IMR-90 (cell line): ENCODE measurements at regions not wholly inside any gene's neighbourhood (a gene's known extent, or its start where the extent isn't known, plus 50 kb on each side); places are given as distances from the start of the nearest gene placed in this dataset.

Experiments
- ATAC-seq: fragments of 200-7000 bp; cut with Tn5 transposase; 2 replicates; pipeline ENCODE4 v1.9.1; 2020; ENCODE audit warnings: low read depth, mild to moderate bottlenecking, moderate library complexity
- BruUV-seq: library from RNA; stranded (reverse); fragments of 400-500 nt; replicated peaks from 2 replicates; lab custom pipeline; 2021; lab: Mats Ljungman, UMichigan
- CTCF ChIA-PET: fragments of 300-600 bp; formaldehyde crosslinking; extraction: SDS; loops from one replicate; lab custom pipeline; 2021; ENCODE audit warnings: antibody characterized with exemption; lab: Yijun Ruan, JAX
- POLR2A ChIA-PET: fragments of 300-600 bp; sonication (Branson Sonifier 250); formaldehyde crosslinking; loops from one replicate; lab custom pipeline; 2022; ENCODE audit warnings: antibody characterized with exemption; ENCODE audit not compliant: unreplicated experiment; lab: Charles Lee
- DNase-seq: peaks from one replicate; pipeline ENCODE4 v3.0.0; 2013
- H2AFZ ChIP-seq: replicated peaks from 2 replicates; pipeline ENCODE3; 2013; ENCODE audit warnings: low read length, mild to moderate bottlenecking; ENCODE audit not compliant: poor library complexity
- H2AK5ac ChIP-seq: 2 replicates; pipeline ENCODE4 v1.6.1; 2013; ENCODE audit warnings: low read depth, low read length, inconsistent platforms
- H2AK9ac ChIP-seq: replicated peaks from 2 replicates; pipeline ENCODE3; 2013; ENCODE audit warnings: mild to moderate bottlenecking, low read depth, low read length, moderate library complexity; ENCODE audit not compliant: poor library complexity
- H2BK120ac ChIP-seq: 2 replicates; pipeline ENCODE4 v1.6.1; 2013; ENCODE audit warnings: low read depth, low read length, inconsistent platforms
- H2BK15ac ChIP-seq: 3 replicates; pipeline ENCODE4 v1.6.1; 2013; ENCODE audit warnings: low read depth, low read length, inconsistent platforms
- H2BK20ac ChIP-seq: 2 replicates; pipeline ENCODE4 v1.6.1; 2013; ENCODE audit warnings: low read depth, mild to moderate bottlenecking, inconsistent platforms, low read length, moderate library complexity
- H2BK5ac ChIP-seq: 2 replicates; pipeline ENCODE4 v1.6.1; 2013; ENCODE audit warnings: mild to moderate bottlenecking, low read depth, low read length, inconsistent platforms; ENCODE audit not compliant: poor library complexity, severe bottlenecking
- H3K14ac ChIP-seq: replicated peaks from 2 replicates; pipeline ENCODE4 v1.6.1; 2013; ENCODE audit warnings: low read depth, low read length, inconsistent platforms
- H3K18ac ChIP-seq: 2 replicates; pipeline ENCODE4 v1.6.1; 2013; ENCODE audit warnings: low read depth, low read length, control low read depth
- H3K23ac ChIP-seq: 2 replicates; pipeline ENCODE4 v1.6.1; 2013; ENCODE audit warnings: low read depth, low read length, inconsistent platforms
- H3K27ac ChIP-seq: 2 replicates; pipeline ENCODE4 v1.5.1; 2013; ENCODE audit warnings: mild to moderate bottlenecking, control low read depth, low read length; ENCODE audit not compliant: insufficient read depth
- H3K27me3 ChIP-seq: 2 replicates; pipeline ENCODE4 v1.6.1; 2013; ENCODE audit warnings: low read length; ENCODE audit not compliant: control insufficient read depth, insufficient read depth
- H3K36me3 ChIP-seq: 2 replicates; pipeline ENCODE4 v1.6.1; 2013; ENCODE audit warnings: low read length, mixed read lengths; ENCODE audit not compliant: control insufficient read depth, insufficient read depth
- H3K4ac ChIP-seq: 2 replicates; pipeline ENCODE4 v1.6.1; 2013; ENCODE audit warnings: low read depth, low read length, inconsistent platforms
- H3K4me1 ChIP-seq: 2 replicates; pipeline ENCODE4 v1.6.1; 2013; ENCODE audit warnings: low read length, mixed read lengths; ENCODE audit not compliant: control insufficient read depth, insufficient read depth
- H3K4me2 ChIP-seq: 2 replicates; pipeline ENCODE4 v1.6.1; 2013; ENCODE audit warnings: low read depth, mild to moderate bottlenecking, control low read depth, low read length, moderate library complexity
- H3K4me3 ChIP-seq: 2 replicates; pipeline ENCODE4 v1.5.1; 2013; ENCODE audit warnings: low read depth, mild to moderate bottlenecking, control low read depth, low read length, moderate library complexity; ENCODE audit not compliant: insufficient read depth
- H3K56ac ChIP-seq: 2 replicates; pipeline ENCODE4 v1.6.1; 2013; ENCODE audit warnings: low read length, inconsistent platforms; ENCODE audit not compliant: insufficient read depth; ENCODE audit errors: extremely low read depth
- H3K79me1 ChIP-seq, 2 experiments: 2 replicates each; pipeline ENCODE4 v1.6.1; 2013; ENCODE audit warnings: low read length in 2 of 2, inconsistent platforms in 1 of 2, low read depth in 1 of 2
- H3K9ac ChIP-seq: 2 replicates; pipeline ENCODE4 v1.6.1; 2013; ENCODE audit warnings: low read depth, low read length, control low read depth
- H3K9me1 ChIP-seq: 2 replicates; pipeline ENCODE4 v1.6.1; 2013; ENCODE audit warnings: low read length, inconsistent platforms; ENCODE audit not compliant: insufficient read depth
- H3K9me3 ChIP-seq: 2 replicates; pipeline ENCODE4 v1.6.1; 2013; ENCODE audit warnings: low read length; ENCODE audit not compliant: control insufficient read depth, insufficient read depth
- H4K20me1 ChIP-seq: 2 replicates; pipeline ENCODE4 v1.6.1; 2013; ENCODE audit warnings: low read length, inconsistent platforms; ENCODE audit not compliant: insufficient read depth
- H4K5ac ChIP-seq: 2 replicates; pipeline ENCODE4 v1.6.1; 2013; ENCODE audit warnings: mild to moderate bottlenecking, low read depth, low read length, control low read depth
- H4K8ac ChIP-seq, 2 experiments: 2 replicates each; pipeline ENCODE4 v1.6.1; 2013; ENCODE audit warnings: low read depth in 2 of 2, low read length in 2 of 2, control low read depth in 1 of 2, inconsistent platforms in 1 of 2
- H4K91ac ChIP-seq: 2 replicates; pipeline ENCODE4 v1.6.1; 2013; ENCODE audit warnings: low read depth, low read length, inconsistent platforms; ENCODE audit not compliant: insufficient read depth
- NFE2L2 ChIP-seq: fragments of 150-350 bp; IDR thresholded peaks from 2 replicates; pipeline ENCODE4 v1.6.1; 2016; ENCODE audit warnings: low read depth, mild to moderate bottlenecking, low read length
- POLR2A ChIP-seq: IDR thresholded peaks from 2 replicates; pipeline ENCODE4 v1.6.1; 2012; ENCODE audit warnings: mild to moderate bottlenecking, low read depth, low read length
- USF2 ChIP-seq: fragments of 150-350 bp; IDR thresholded peaks from 2 replicates; pipeline ENCODE4 v1.6.1; 2017; ENCODE audit warnings: mild to moderate bottlenecking, antibody characterized with exemption, low read length, low read depth
- WGBS, 2 experiments: methylation state at CpG; one replicate each; pipeline versions ENCODE4 v1.1.5 to v1.1.7; 2013; ENCODE audit warnings: missing lambda C conversion rate in 2 of 2; ENCODE audit not compliant: insufficient read length in 1 of 2; ENCODE audit errors: extremely low coverage in 2 of 2; 5-methylcytosine and 5-hydroxymethylcytosine counted together
- dilution Hi-C: fragments of 300-500 bp; cut with HindIII; formaldehyde crosslinking; loops from one replicate; pipeline ENCODE4 v1.14.3; 2018; ENCODE audit warnings: low sequenced_read_pairs; ENCODE audit not compliant: unreplicated experiment
- in situ Hi-C: fragments of 300-500 bp; cut with MboI; formaldehyde crosslinking; loops from 3 replicates; pipeline ENCODE4 v1.14.3; 2019; ENCODE audit warnings: low sequenced_read_pairs, inconsistent platforms, mixed read lengths
- intact Hi-C: fragments of 100-400 bp; cut with micrococcal nuclease; formaldehyde crosslinking; loops from 2 replicates; pipeline ENCODE4 v1.10.0; 2022

- ChIA-PET POLR2A (no interaction called here), CTCF (no interaction called here)
- no peak for ATAC-seq
- TF ChIP-seq USF2 (no peak), NFE2L2 (no peak), POLR2A (no peak)
- H3K27me3 ChIP-seq: no peaks in the 10 kb centered on the region
- H3K4ac ChIP-seq: no peak overlapping the region
- no peak overlapping the region for H3K9ac ChIP-seq
- H3K4me3 ChIP-seq: no peak overlapping the region
- no peak overlapping the region for H3K4me2 ChIP-seq
- no peak overlapping the region for H4K8ac ChIP-seq
- peaks cover 57% of the 10 kb centered on the region for H3K9me3 ChIP-seq
- no peak overlapping the region for H3K56ac ChIP-seq
- H3K4me1 ChIP-seq: no peaks in the 10 kb centered on the region
- H3K27ac ChIP-seq: no peak overlapping the region
- intact Hi-C loops: no loop called here
- no peaks in the 10 kb centered on the region for H3K36me3 ChIP-seq
- dilution Hi-C loops: no loop called here
- no peak overlapping the region for H4K5ac ChIP-seq
- H4K20me1 ChIP-seq: no peaks in the 10 kb centered on the region
- 0% methylated on average over 1 of the region's 12 CpGs; no CpG with 5 or more reads in 1 of the 2 experiments for whole genome bisulfite sequencing, 2 experiments
- no TSS peak for BruUV-seq
- no peak overlapping the region for H3K23ac ChIP-seq
- H3K9me1 ChIP-seq: no peaks in the 10 kb centered on the region
- no peak overlapping the region for H3K14ac ChIP-seq
- in situ Hi-C loops: no loop called here
- no peak overlapping the region for H2AFZ ChIP-seq
- no peak overlapping the region for H2AK5ac ChIP-seq
- H2BK15ac ChIP-seq: no peak overlapping the region
- no peaks in the 10 kb centered on the region for H3K79me1 ChIP-seq
- H4K91ac ChIP-seq: no peak overlapping the region
- H3K18ac ChIP-seq: no peak overlapping the region
- H2BK120ac ChIP-seq: no peak overlapping the region
- DNase-seq: no peak
- no peak overlapping the region for H2AK9ac ChIP-seq
- no peak overlapping the region for H2BK20ac ChIP-seq
- no peak overlapping the region for H2BK5ac ChIP-seq
Measured at GRCh38 chr2:15841776-15842560, 98.4 kb upstream of the MYCN start.
